ENCODE measurements at regions not wholly inside any gene's neighbourhood (a gene's known extent, or its start where the extent isn't known, plus 50 kb on each side); places are given as distances from the start of the nearest gene placed in this dataset.

DNA sequence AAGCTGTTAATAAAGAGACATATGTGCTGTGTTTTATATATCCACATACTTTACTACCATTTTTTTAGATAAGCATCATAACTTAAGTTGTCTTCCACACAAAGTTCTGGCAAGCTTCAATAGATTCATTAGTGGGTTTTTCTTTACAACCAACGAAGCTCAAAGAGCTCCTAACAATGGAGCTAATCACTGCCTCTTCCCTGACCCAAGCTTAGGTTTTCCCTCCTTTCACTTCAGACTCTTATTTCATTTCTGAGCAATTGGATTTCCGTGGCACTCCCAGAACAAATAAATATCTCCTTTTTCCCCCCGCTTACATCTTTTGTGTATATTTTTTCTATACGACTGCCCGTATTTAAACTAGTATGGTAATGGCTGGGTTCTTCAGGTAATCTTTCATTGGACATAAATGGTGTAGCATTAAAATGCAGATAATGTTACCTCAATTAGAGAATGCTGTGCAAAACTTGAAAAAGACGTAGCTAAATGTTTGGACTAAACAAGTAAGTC is 275.5 kb upstream of the TMEM161B start:
- no peak for DNase-seq (ENCODE audit: low spot score)

- no peak for DNase-seq (ENCODE audit: low spot score)
Observed at GRCh38 chr5:88542786-88543185, 274.1 kb upstream of the TMEM161B start.

GRCh38 chr5:88540471-88541115 is 271.9 kb upstream of the TMEM161B start:
- DNase-seq (ENCODE audit: low spot score), result no peak

GRCh38 chr5:88539693-88540365 is 271.2 kb upstream of the TMEM161B start:
- DNase-seq (ENCODE audit: low spot score), result no peak

- no peak for DNase-seq (ENCODE audit: low spot score)
Observed at GRCh38 chr5:88539026-88539425, 270.4 kb upstream of the TMEM161B start.

DNA sequence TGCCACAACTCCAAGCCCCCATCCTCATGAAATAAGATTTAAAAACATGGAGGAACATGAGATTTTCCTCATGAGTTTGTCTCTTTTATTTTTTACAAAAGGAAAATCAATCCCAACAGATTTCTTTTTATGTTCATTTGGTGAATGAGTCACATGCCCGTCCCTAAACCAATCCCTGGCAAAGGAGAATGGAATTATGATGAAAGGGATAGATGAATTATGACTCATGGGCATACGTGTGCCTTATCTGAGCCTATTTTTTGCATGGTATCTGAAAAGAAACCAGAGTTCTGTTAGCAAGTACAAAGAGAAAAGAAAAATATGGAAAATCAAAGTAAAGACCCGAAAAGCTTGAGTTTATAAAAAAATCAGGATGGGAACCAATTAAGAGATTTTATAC is 267.5 kb upstream of the TMEM161B start:
- no peak for DNase-seq (ENCODE audit: low spot score)

- DNase-seq (ENCODE audit: low spot score), result no peak
Observed at GRCh38 chr5:88524941-88525340, 256.3 kb upstream of the TMEM161B start.

GRCh38 chr5:88519066-88519465 is 250.4 kb upstream of the TMEM161B start:
- no peak for DNase-seq (ENCODE audit: low spot score)

DNA sequence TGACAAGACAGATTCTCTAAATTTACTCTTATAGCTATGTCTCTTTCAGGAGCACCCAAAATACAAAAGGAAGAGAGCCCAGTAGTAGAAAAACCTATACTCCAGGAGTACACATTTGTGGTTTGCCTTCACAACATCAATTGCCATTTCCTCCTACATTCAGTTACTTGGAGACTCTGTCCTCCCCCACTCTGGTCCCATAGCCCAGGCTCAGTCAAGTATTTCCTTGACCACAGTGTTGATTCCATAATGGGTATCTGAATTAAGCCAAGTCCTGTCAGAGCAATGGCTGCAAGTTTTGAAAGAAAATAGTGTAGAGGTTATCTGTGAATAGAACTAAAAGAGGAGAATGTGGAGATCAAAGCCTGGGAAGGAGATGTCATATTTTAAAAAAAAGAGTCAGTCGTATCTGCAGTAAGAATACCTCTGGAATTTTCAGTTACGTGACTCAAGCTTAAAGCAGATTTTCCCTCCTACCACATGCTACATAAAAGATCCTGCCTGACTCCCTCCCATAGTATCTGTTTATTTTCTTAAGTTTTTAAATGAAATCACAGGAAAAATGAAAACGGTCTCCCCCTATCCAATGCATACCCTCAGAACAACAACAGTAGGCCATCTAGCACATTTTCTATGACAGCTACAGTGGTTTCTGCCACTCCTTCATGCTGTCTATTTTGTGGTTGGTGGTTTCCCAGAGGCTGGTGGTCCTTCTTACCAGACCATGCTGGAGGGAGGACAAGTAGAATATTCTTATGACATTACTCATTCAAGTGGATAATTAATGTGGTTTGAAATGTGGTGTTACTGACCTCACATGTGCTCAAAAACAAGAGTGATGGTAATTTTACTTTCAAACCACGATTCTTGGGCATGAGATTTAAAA is 249.7 kb upstream of the TMEM161B start:
- DNase-seq (ENCODE audit: low spot score), result peak; percentile 25

- DNase-seq (ENCODE audit: low spot score), result no peak
Observed at GRCh38 chr5:88515881-88516819, 247.5 kb upstream of the TMEM161B start.

DNA sequence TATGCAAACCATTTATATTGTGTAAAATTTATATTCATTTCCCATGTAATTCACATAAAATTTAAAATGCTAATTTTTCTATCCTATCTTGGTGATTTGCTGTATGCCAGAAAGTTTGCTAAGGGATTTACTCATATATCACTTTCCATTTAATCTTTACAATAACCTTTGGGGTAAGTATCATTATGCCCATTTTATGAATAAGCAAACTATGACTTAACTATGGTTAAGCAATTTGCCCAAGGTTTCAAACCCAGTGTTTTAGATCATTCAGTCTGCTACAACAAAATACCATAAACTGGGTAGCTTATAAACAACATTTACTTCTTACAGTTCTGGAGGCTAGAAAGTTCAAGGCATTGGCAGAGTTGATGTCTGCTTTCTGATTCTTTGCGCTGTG is 246.4 kb upstream of the TMEM161B start:
- DNase-seq (ENCODE audit: low spot score), result no peak

GRCh38 chr5:88509403-88509802 is 240.8 kb upstream of the TMEM161B start:
- DNase-seq (ENCODE audit: low spot score), result no peak

DNA sequence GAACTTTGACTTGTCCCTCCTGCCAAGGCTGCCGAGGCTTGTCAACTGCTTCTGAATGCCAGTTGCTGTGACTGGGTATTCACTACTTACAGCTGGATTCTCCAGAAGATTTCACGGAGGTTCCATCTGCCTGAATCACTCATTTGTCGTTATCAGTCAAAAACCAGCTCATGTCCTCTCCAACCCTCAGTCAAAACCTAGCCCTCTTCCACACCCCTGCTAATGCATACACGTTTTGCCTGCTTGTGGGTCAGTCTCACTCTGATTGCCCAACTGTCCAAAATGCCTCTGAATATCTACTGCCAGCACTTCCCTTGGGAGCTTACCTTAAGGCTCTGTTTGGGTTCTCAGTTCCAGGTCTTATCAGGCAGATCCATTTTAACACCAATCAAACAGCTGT is 238.6 kb upstream of the TMEM161B start:
- no peak for DNase-seq (ENCODE audit: low spot score)

DNA sequence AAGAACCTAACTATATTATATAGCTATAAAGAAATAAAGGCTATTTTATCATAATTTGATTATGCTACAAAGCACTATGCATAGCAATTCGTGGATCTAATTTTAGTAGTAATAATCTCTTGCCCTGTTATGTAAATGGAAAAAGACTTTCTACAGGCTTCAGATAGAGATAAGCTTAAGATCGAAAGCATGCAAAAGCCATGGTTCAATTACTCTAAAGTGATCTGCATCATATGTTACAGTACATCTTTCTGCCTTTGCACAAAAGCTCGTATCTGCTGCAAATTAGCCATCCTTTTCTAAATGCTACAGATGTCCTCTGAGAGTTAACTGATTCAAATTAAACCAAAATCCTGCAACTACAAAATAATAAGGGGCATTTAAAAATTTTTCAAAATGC is 234.8 kb upstream of the TMEM161B start:
- DNase-seq (ENCODE audit: low spot score), result no peak

- DNase-seq (ENCODE audit: low spot score), result no peak
Observed at GRCh38 chr5:88503041-88503345, 234.3 kb upstream of the TMEM161B start.

- peak; percentile 35 for DNase-seq (ENCODE audit: low spot score)
Observed at GRCh38 chr5:88502179-88503040, 233.8 kb upstream of the TMEM161B start.

GRCh38 chr5:88495810-88496209 is 227.2 kb upstream of the TMEM161B start:
- no peak for DNase-seq (ENCODE audit: low spot score)

DNA sequence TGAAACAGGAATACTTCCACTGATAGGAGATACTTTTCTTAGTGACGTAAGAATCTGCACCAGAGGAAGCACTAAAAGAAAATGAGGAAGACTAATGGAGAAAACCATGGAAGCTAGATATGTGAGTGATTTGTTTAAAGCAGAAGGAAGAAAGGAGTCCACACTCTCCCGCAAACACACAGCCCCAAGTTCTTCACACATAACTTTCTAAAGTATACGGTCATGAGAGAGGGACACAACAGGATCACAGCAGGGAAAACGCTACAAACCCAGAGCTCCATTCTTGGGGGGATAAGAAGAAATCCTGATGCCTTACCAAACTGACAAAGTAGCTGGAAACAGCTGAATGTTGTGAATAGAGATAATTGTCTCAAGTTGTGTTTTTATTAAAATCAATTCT is 222.2 kb upstream of the TMEM161B start:
- no peak for DNase-seq (ENCODE audit: low spot score)

GRCh38 chr5:88489364-88489763 is 220.7 kb upstream of the TMEM161B start:
- DNase-seq (ENCODE audit: low spot score), result no peak

GRCh38 chr5:88488561-88488960 is 219.9 kb upstream of the TMEM161B start:
- DNase-seq (ENCODE audit: low spot score), result no peak

DNA sequence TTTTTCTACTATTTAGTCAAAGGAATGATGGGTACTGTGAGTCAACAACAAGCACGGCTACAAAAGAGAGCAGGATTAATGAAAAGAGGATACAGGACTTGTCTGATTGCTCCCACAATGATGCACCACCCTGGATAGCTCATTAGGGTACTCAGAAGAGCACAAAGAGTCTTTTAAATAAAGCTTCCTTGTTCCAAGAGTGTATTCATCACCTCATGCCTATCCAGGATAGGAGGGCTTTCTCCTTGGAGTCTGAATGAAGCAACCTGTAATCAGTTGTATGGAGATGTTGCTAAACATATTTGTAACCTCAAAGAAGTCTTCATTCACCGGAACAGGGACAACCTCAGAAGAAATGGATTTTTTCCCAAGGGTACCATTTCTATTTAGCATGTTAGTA is 219.5 kb upstream of the TMEM161B start:
- DNase-seq (ENCODE audit: low spot score), result no peak

Data from kidney tubule cell (primary cell).